HCT116 (cell line): ENCODE measurements at regions not wholly inside any gene's neighbourhood (a gene's known extent, or its start where the extent isn't known, plus 50 kb on each side); places are given as distances from the start of the nearest gene placed in this dataset.

ENCODE experiments used
- ATAC-seq: fragments of 200-7000 bp; cut with Tn5 transposase; 2 replicates; pipeline ENCODE4 v1.9.1; 2020; ENCODE audit warnings: mild to moderate bottlenecking, moderate library complexity
- BruUV-seq: library from RNA; stranded (reverse); fragments of 400-500 nt; replicated peaks from 2 replicates; lab custom pipeline; 2021; lab: Mats Ljungman, UMichigan
- CTCF ChIA-PET: fragments of 300-600 bp; sonication (Branson Sonifier 250); formaldehyde crosslinking; loops from one replicate; lab custom pipeline; 2021; ENCODE audit warnings: antibody characterized with exemption; lab: Charles Lee
- POLR2A ChIA-PET: fragments of 300-600, 350-600 bp; sonication (Branson Sonifier 250); formaldehyde crosslinking; loops from one replicate; lab custom pipeline; 2021; ENCODE audit warnings: antibody characterized with exemption; lab: Charles Lee
- RAD21 ChIA-PET, 2 experiments: fragments of 300-600 bp; sonication (Branson Sonifier 250); formaldehyde crosslinking; loops; one replicate each; lab custom pipeline; 2023; ENCODE audit warnings: low total read pairs in 2 of 2; ENCODE audit not compliant: uncharacterized antibody in 2 of 2, unreplicated experiment in 2 of 2, low non-redundant PET in 1 of 2; lab: Charles Lee
- DNase-seq: peaks from one replicate; pipeline ENCODE4 v3.0.0-alpha.2; 2010; ENCODE audit warnings: low read depth, low spot score
- H2AFZ ChIP-seq: fragments of 200-600 bp; shearing (Covaris generic), sonication (generic); 2 replicates; pipeline ENCODE4 v1.6.1; 2017; ENCODE audit warnings: low read depth, mixed run types, mixed read lengths, antibody characterized with exemption, low read length; ENCODE audit not compliant: poor library complexity, severe bottlenecking
- H3K27ac ChIP-seq: 2 replicates; pipeline ENCODE4 v1.5.1; 2012; ENCODE audit warnings: low read depth, low read length
- H3K27me3 ChIP-seq: fragments of 200-600 bp; sonication (generic); 2 replicates; pipeline ENCODE4 v1.6.1; 2016; ENCODE audit warnings: mixed run types, low read length, mixed read lengths; ENCODE audit not compliant: insufficient read depth
- H3K36me3 ChIP-seq, 2 experiments: fragments of 200-500 bp in 1 of 2; fragments of 200-600 bp in 1 of 2; sonication (Bioruptor generic) in 1 of 2; sonication (generic) in 1 of 2; 2 replicates each; pipeline versions ENCODE4 v1.5.1 to v1.6.1; 2014 to 2016; ENCODE audit warnings: low read length in 2 of 2, inconsistent platforms in 1 of 2, mixed read lengths in 1 of 2, mixed run types in 1 of 2; ENCODE audit not compliant: insufficient read depth in 2 of 2, control insufficient read depth in 1 of 2
- H3K4me1 ChIP-seq, 2 experiments: fragments of 200-600 bp in 1 of 2; sonication (generic) in 1 of 2; 2 replicates each; pipeline versions ENCODE4 v1.5.1 to v1.6.1; 2012 to 2017; ENCODE audit warnings: low read length in 2 of 2, inconsistent platforms in 1 of 2, mild to moderate bottlenecking in 1 of 2, mixed read lengths in 1 of 2, mixed run types in 1 of 2, moderate library complexity in 1 of 2; ENCODE audit not compliant: insufficient read depth in 2 of 2, control insufficient read depth in 1 of 2
- H3K4me2 ChIP-seq: fragments of 200-600 bp; sonication (generic); 2 replicates; pipeline ENCODE4 v1.6.1; 2017; ENCODE audit warnings: mixed run types, low read length, mixed read lengths
- H3K4me3 ChIP-seq, 2 experiments: fragments of 200-600 bp in 1 of 2; sonication (generic) in 1 of 2; replicated peaks in 1 of 2; 2 replicates each; pipeline ENCODE4 v1.5.1; 2011 to 2016; ENCODE audit warnings: low read length in 2 of 2, control low read depth in 1 of 2, low read depth in 1 of 2, mild to moderate bottlenecking in 1 of 2, mixed read lengths in 1 of 2, mixed run types in 1 of 2
- H3K79me2 ChIP-seq: fragments of 200-600 bp; sonication (generic); 2 replicates; pipeline ENCODE4 v1.6.1; 2017; ENCODE audit warnings: mild to moderate bottlenecking, mixed run types, low read length, moderate library complexity, mixed read lengths; ENCODE audit not compliant: insufficient read depth
- H3K9ac ChIP-seq: fragments of 200-600 bp; sonication (generic); 2 replicates; pipeline ENCODE4 v1.6.1; 2016; ENCODE audit warnings: low read length, mixed read lengths
- H3K9me2 ChIP-seq: fragments of 200-600 bp; sonication (generic), shearing (Covaris generic); 2 replicates; pipeline ENCODE4 v1.6.1; 2017; ENCODE audit warnings: mixed run types, mild to moderate bottlenecking, moderate library complexity; ENCODE audit not compliant: insufficient read depth
- H3K9me3 ChIP-seq, 2 experiments: fragments of 200-500 bp in 1 of 2; fragments of 200-600 bp in 1 of 2; sonication (Bioruptor generic) in 1 of 2; sonication (generic) in 1 of 2; 2 replicates each; pipeline ENCODE4 v1.6.1; 2014 to 2017; ENCODE audit warnings: low read length in 2 of 2, mixed read lengths in 2 of 2, inconsistent platforms in 1 of 2, low read depth in 1 of 2, mild to moderate bottlenecking in 1 of 2, mixed run types in 1 of 2, moderate library complexity in 1 of 2; ENCODE audit not compliant: control insufficient read depth in 1 of 2, insufficient read depth in 1 of 2
- H4K20me1 ChIP-seq: fragments of 200-600 bp; sonication (generic), shearing (Covaris generic); 2 replicates; pipeline ENCODE4 v1.6.1; 2017; ENCODE audit warnings: mixed run types, mild to moderate bottlenecking, moderate library complexity; ENCODE audit not compliant: insufficient read depth
- FOSL1 ChIP-seq: IDR thresholded peaks from 2 replicates; pipeline ENCODE4 v1.6.1; 2012; ENCODE audit warnings: low read depth
- POLR2A ChIP-seq: IDR thresholded peaks from 2 replicates; pipeline ENCODE4 v1.7.0; 2011; ENCODE audit warnings: borderline replicate concordance; ENCODE audit not compliant: insufficient read depth, insufficient read length; ENCODE audit errors: extremely low read depth
- SP1 ChIP-seq: IDR thresholded peaks from 2 replicates; pipeline ENCODE4 v1.6.1; 2012; ENCODE audit warnings: low read depth
- SRF ChIP-seq: IDR thresholded peaks from 2 replicates; pipeline ENCODE4 v1.6.1; 2012; ENCODE audit warnings: low read depth
- intact Hi-C: fragments of 100-400 bp; cut with micrococcal nuclease; formaldehyde crosslinking; loops from 2 replicates; pipeline ENCODE4 v1.10.0; 2022
- TF ChIP-seq, protein P1 (sequence below): IDR thresholded peaks from 2 replicates; pipeline ENCODE4 v1.6.1; 2012; ENCODE audit warnings: low read depth

DNA sequence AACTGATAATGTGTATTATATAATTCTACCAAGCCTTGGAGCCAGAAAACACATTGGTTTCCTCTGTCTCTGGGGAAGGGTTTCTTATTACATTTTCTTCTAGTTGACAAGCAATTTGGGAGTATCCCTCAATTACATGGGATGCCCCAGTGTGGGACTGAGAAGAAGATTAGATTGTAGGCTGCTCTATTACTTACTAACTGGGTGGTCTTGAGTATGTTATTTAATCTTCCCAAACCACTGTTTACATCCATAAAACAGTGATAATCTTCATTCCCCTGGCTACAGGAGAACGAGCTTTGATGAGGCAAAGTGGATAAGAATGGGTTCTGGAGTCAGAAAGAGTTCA lies 105.8 kb downstream of the TSEN15 start:
- no peak overlapping the region for H2AFZ ChIP-seq
- ChIA-PET RAD21 (no interaction called here), CTCF (no interaction called here), POLR2A (no interaction called here)
- no peaks in the 10 kb centered on the region for H4K20me1 ChIP-seq
- ATAC-seq (no peak), DNase-seq (no peak)
- no peaks in the 10 kb centered on the region for H3K79me2 ChIP-seq
- H3K4me3 ChIP-seq = no peak overlapping the region
- intact Hi-C loops = no loop called here
- no peaks in the 10 kb centered on the region for H3K27me3 ChIP-seq
- no peak overlapping the region for H3K9ac ChIP-seq
- no peaks in the 10 kb centered on the region for H3K4me1 ChIP-seq
- no TSS peak for BruUV-seq
- H3K9me2 ChIP-seq = no peaks in the 10 kb centered on the region
- H3K27ac ChIP-seq = no peak overlapping the region
- no peak for TF ChIP-seq SRF
- TF ChIP-seq, protein P1, sequence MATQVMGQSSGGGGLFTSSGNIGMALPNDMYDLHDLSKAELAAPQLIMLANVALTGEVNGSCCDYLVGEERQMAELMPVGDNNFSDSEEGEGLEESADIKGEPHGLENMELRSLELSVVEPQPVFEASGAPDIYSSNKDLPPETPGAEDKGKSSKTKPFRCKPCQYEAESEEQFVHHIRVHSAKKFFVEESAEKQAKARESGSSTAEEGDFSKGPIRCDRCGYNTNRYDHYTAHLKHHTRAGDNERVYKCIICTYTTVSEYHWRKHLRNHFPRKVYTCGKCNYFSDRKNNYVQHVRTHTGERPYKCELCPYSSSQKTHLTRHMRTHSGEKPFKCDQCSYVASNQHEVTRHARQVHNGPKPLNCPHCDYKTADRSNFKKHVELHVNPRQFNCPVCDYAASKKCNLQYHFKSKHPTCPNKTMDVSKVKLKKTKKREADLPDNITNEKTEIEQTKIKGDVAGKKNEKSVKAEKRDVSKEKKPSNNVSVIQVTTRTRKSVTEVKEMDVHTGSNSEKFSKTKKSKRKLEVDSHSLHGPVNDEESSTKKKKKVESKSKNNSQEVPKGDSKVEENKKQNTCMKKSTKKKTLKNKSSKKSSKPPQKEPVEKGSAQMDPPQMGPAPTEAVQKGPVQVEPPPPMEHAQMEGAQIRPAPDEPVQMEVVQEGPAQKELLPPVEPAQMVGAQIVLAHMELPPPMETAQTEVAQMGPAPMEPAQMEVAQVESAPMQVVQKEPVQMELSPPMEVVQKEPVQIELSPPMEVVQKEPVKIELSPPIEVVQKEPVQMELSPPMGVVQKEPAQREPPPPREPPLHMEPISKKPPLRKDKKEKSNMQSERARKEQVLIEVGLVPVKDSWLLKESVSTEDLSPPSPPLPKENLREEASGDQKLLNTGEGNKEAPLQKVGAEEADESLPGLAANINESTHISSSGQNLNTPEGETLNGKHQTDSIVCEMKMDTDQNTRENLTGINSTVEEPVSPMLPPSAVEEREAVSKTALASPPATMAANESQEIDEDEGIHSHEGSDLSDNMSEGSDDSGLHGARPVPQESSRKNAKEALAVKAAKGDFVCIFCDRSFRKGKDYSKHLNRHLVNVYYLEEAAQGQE = no peak
- no peak overlapping the region for H3K4me2 ChIP-seq
- no peaks in the 10 kb centered on the region for H3K36me3 ChIP-seq
- no peaks in the 10 kb centered on the region for H3K9me3 ChIP-seq

DNA sequence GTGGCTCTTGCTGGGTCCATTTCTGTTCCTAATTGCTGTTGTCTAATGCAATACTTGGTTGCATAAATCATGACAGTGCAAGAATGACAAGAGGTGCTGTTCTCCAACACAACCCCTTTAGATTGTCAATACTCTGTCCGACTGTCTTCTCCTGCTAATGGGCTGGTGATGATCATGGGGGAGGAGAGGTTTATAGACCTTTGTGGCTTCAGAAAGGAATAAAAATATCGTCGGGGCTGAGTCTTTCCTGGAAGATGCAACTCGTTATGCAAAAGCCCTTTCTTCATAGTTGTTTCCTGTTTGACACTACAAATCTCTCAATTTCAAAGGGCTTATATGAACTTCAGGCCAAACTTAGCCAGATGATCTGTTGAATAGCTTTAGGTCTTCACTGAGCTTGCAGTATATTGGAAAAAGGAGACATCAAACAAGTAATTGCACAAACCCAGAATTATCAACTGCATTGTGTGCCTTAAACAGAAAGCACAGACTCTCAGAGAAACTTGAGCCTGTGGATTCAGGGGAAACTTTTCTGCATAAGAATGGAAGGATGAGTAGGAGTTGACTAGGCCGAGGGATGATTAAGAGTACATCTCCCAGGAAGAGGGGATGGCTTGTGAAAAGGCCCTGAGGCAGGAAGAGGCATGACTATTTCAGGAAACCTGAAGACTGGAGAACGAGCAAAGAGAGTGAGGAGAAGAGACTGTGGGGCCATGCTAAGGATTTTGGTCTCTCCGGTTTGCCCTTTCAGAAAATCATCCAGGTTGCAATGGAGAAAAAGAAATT lies 107.6 kb downstream of the TSEN15 start:
- no peaks in the 10 kb centered on the region for H3K36me3 ChIP-seq
- no peaks in the 10 kb centered on the region for H3K79me2 ChIP-seq
- H4K20me1 ChIP-seq = no peaks in the 10 kb centered on the region
- no TSS peak for BruUV-seq
- no peak for ATAC-seq
- TF ChIP-seq FOSL1 = no peak
- no peak for TF ChIP-seq SP1
- TF ChIP-seq POLR2A = no peak
- no peak overlapping the region for H3K4me3 ChIP-seq
- CTCF ChIA-PET = no interaction called here
- intact Hi-C loops = no loop called here
- H3K27me3 ChIP-seq = no peaks in the 10 kb centered on the region
- H3K4me1 ChIP-seq = no peaks in the 10 kb centered on the region
- H2AFZ ChIP-seq = no peak overlapping the region
- H3K4me2 ChIP-seq = no peak overlapping the region
- DNase-seq = no peak
- POLR2A ChIA-PET = no interaction called here
- H3K27ac ChIP-seq = no peak overlapping the region
- RAD21 ChIA-PET = no interaction called here
- H3K9ac ChIP-seq = no peak overlapping the region
- H3K9me2 ChIP-seq = no peaks in the 10 kb centered on the region
- H3K9me3 ChIP-seq = no peaks in the 10 kb centered on the region
